ENCODE measurements at regions not wholly inside any gene's neighbourhood (a gene's known extent, or its start where the extent isn't known, plus 50 kb on each side); places are given as distances from the start of the nearest gene placed in this dataset.

- intact Hi-C loops (cut with micrococcal nuclease), result no loop called here
- Histone ChIP-seq H3K4me3 (ENCODE audit: control extremely low read depth in 1 of 5, extremely low read depth in 1 of 5, insufficient read depth in 1 of 5, low read depth in 2 of 5, low read length in 4 of 5) (no peak overlapping the region), H2AFZ (ENCODE audit: insufficient read depth, low read depth, low read length, poor library complexity, severe bottlenecking) (no peak overlapping the region), H3K4me2 (replicated peaks; ENCODE audit: low read depth, low read length, poor library complexity, severe bottlenecking) (no peak overlapping the region), H3K36me3 (replicated peaks in 1 of 2; ENCODE audit: control extremely low read depth in 1 of 2, control insufficient read depth in 1 of 2, extremely low read depth in 1 of 2, insufficient read depth in 2 of 2, low read length in 1 of 2) (no peaks in the 10 kb centered on the region), H3K79me2 (ENCODE audit: control insufficient read depth, insufficient read depth, low read length) (no peaks in the 10 kb centered on the region), H3K9me3 (ENCODE audit: control extremely low read depth in 1 of 3, control insufficient read depth in 2 of 3, insufficient read depth in 1 of 3, low read length in 2 of 3) (peaks cover 0 to 1% (median 0%) of the 10 kb centered on the region in 3 donors), H3K27me3 (replicated peaks in 1 of 4; ENCODE audit: control extremely low read depth in 1 of 4, control insufficient read depth in 3 of 4, insufficient read depth in 4 of 4, low read length in 3 of 4) (no peaks in the 10 kb centered on the region), H4K20me1 (ENCODE audit: control insufficient read depth, insufficient read depth, low read length, poor library complexity, severe bottlenecking) (no peaks in the 10 kb centered on the region), H3K9ac (ENCODE audit: low read length) (no peak overlapping the region), H3K4me1 (ENCODE audit: control insufficient read depth in 2 of 2, insufficient read depth in 2 of 2, low read length in 2 of 2) (peaks cover 10 to 16% of the 10 kb centered on the region in 2 donors), H3K27ac (ENCODE audit: low read length in 2 of 2) (no peak overlapping the region)
- Mint-ChIP-seq H3K4me3 (no peak overlapping the region), H3K27me3 (no peaks in the 10 kb centered on the region), H3K4me1 (peaks cover 14% of the 10 kb centered on the region), H3K9me3 (ENCODE audit: insufficient read depth) (no peaks in the 10 kb centered on the region), H3K27ac (no peak overlapping the region)
- CTCF ChIA-PET, result no interaction called here
- DNase-seq (no peak), ATAC-seq (ENCODE audit: low read depth) (no peak)
- TF ChIP-seq EZH2 (IDR thresholded peaks at IDR 0.05; ENCODE audit: borderline replicate concordance, insufficient read depth, low read depth, low read length, poor library complexity, severe bottlenecking), result no peak
- no peak for TF ChIP-seq CTCF (IDR thresholded peaks at IDR 0.05)
- POLR2A ChIA-PET, result no interaction called here
- WGBS (ENCODE audit: insufficient coverage), result no CpG with 5 or more reads among the region's 2 CpGs
Observed at GRCh38 chr3:102031834-102032233, 182.5 kb downstream of the NFKBIZ start.

- Mint-ChIP-seq H3K27me3 (no peaks in the 10 kb centered on the region), H3K27ac (no peak overlapping the region), H3K4me1 (peaks cover 21% of the 10 kb centered on the region), H3K9me3 (ENCODE audit: insufficient read depth) (no peaks in the 10 kb centered on the region), H3K4me3 (no peak overlapping the region)
- WGBS (ENCODE audit: insufficient coverage), result 100% methylated on average over 1 of the region's 2 CpGs
- Histone ChIP-seq H3K36me3 (replicated peaks in 1 of 2; ENCODE audit: control extremely low read depth in 1 of 2, control insufficient read depth in 1 of 2, extremely low read depth in 1 of 2, insufficient read depth in 2 of 2, low read length in 1 of 2) (no peaks in the 10 kb centered on the region), H3K27me3 (replicated peaks in 1 of 4; ENCODE audit: control extremely low read depth in 1 of 4, control insufficient read depth in 3 of 4, insufficient read depth in 4 of 4, low read length in 3 of 4) (no peaks in the 10 kb centered on the region), H3K9me3 (ENCODE audit: control extremely low read depth in 1 of 3, control insufficient read depth in 2 of 3, insufficient read depth in 1 of 3, low read length in 2 of 3) (peaks cover 0 to 1% (median 0%) of the 10 kb centered on the region in 3 donors), H3K4me3 (ENCODE audit: control extremely low read depth in 1 of 5, extremely low read depth in 1 of 5, insufficient read depth in 1 of 5, low read depth in 2 of 5, low read length in 4 of 5) (no peak overlapping the region), H3K4me2 (replicated peaks; ENCODE audit: low read depth, low read length, poor library complexity, severe bottlenecking) (no peak overlapping the region), H3K79me2 (ENCODE audit: control insufficient read depth, insufficient read depth, low read length) (no peaks in the 10 kb centered on the region), H3K27ac (ENCODE audit: low read length in 2 of 2) (no peak overlapping the region), H2AFZ (ENCODE audit: insufficient read depth, low read depth, low read length, poor library complexity, severe bottlenecking) (no peak overlapping the region), H3K4me1 (ENCODE audit: control insufficient read depth in 2 of 2, insufficient read depth in 2 of 2, low read length in 2 of 2) (peaks cover 13 to 20% of the 10 kb centered on the region in 2 donors), H4K20me1 (ENCODE audit: control insufficient read depth, insufficient read depth, low read length, poor library complexity, severe bottlenecking) (no peaks in the 10 kb centered on the region), H3K9ac (ENCODE audit: low read length) (no peak overlapping the region)
- ATAC-seq (ENCODE audit: low read depth), result no peak
- intact Hi-C loops (cut with micrococcal nuclease), result no loop called here
- TF ChIP-seq EZH2 (IDR thresholded peaks at IDR 0.05; ENCODE audit: borderline replicate concordance, insufficient read depth, low read depth, low read length, poor library complexity, severe bottlenecking), result no peak
- TF ChIP-seq CTCF (IDR thresholded peaks at IDR 0.05), result no peak
- ChIA-PET POLR2A (no interaction called here), CTCF (no interaction called here)
- no peak for DNase-seq
Observed at GRCh38 chr3:102032491-102033383, 183.4 kb downstream of the NFKBIZ start.

Measured in B cell (primary cell).